Liver (tissue), 8 donors: ENCODE measurements at regions not wholly inside any gene's neighbourhood (a gene's known extent, or its start where the extent isn't known, plus 50 kb on each side); places are given as distances from the start of the nearest gene placed in this dataset.

ENCODE experiments used
- DNase-seq: peaks from one replicate; pipeline ENCODE4 v3.0.0-alpha.2; 2017; ENCODE audit warnings: low spot score
- H3K27ac ChIP-seq, 2 donors: one replicate each; pipeline ENCODE4 v1.7.0; 2013; ENCODE audit warnings: inconsistent platforms in 2 of 2, low read length in 2 of 2, control low read depth in 1 of 2, low read depth in 1 of 2, mild to moderate bottlenecking in 1 of 2
- H3K27me3 ChIP-seq, 4 donors: one replicate each; pipeline versions ENCODE4 v1.6.1 to v1.7.0; 2013; ENCODE audit warnings: low read length in 3 of 4, inconsistent platforms in 1 of 4, mild to moderate bottlenecking in 1 of 4, moderate library complexity in 1 of 4; ENCODE audit not compliant: control insufficient read depth in 4 of 4, insufficient read depth in 4 of 4
- H3K36me3 ChIP-seq, 4 donors: one replicate each; pipeline versions ENCODE4 v1.6.1 to v1.7.0; 2013; ENCODE audit warnings: low read length in 3 of 4, mild to moderate bottlenecking in 3 of 4, low read depth in 1 of 4, moderate library complexity in 1 of 4; ENCODE audit not compliant: control insufficient read depth in 4 of 4, insufficient read depth in 3 of 4
- H3K4me1 ChIP-seq, 4 donors: one replicate each; pipeline versions ENCODE4 v1.6.1 to v1.7.0; 2013; ENCODE audit warnings: low read length in 3 of 4, mild to moderate bottlenecking in 3 of 4, moderate library complexity in 1 of 4; ENCODE audit not compliant: control insufficient read depth in 4 of 4, insufficient read depth in 4 of 4
- H3K4me3 ChIP-seq, 3 donors: one replicate each; pipeline versions ENCODE4 v1.6.1 to v1.7.0; 2013; ENCODE audit warnings: low read length in 3 of 3, control low read depth in 1 of 3, low read depth in 1 of 3, mild to moderate bottlenecking in 1 of 3
- H3K9ac ChIP-seq, 2 donors: one replicate each; pipeline ENCODE4 v1.7.0; 2013; ENCODE audit warnings: low read length in 2 of 2, mild to moderate bottlenecking in 2 of 2, moderate library complexity in 2 of 2, control low read depth in 1 of 2, low read depth in 1 of 2
- H3K9me3 ChIP-seq, 4 donors: one replicate each; pipeline versions ENCODE4 v1.6.1 to v1.7.0; 2013; ENCODE audit warnings: low read length in 3 of 4; ENCODE audit not compliant: control insufficient read depth in 4 of 4
- CTCF ChIP-seq: fragments of 150-350 bp; IDR thresholded peaks from 2 replicates; pipeline ENCODE4 v1.5.1; 2017; ENCODE audit warnings: improper control_type of control experiment, low read depth, low read length; ENCODE audit not compliant: missing input control
- EGR1 ChIP-seq, 2 donors: IDR thresholded peaks; 2 replicates each; pipeline ENCODE4 v1.6.1; 2016 to 2018; ENCODE audit warnings: antibody characterized with exemption in 2 of 2, low read depth in 2 of 2
- FOXA1 ChIP-seq: IDR thresholded peaks from 2 replicates; pipeline ENCODE4 v1.6.1; 2016; ENCODE audit warnings: antibody characterized with exemption
- FOXA2 ChIP-seq: IDR thresholded peaks from 2 replicates; pipeline ENCODE4 v1.6.1; 2016; ENCODE audit warnings: antibody characterized with exemption
- GABPA ChIP-seq, 2 donors: IDR thresholded peaks in 1 of 2; conservative IDR thresholded peaks in 1 of 2; 2 replicates each; pipeline ENCODE4 v1.6.1; 2016; ENCODE audit warnings: antibody characterized with exemption in 2 of 2, mild to moderate bottlenecking in 1 of 2, moderate library complexity in 1 of 2
- HNF4A ChIP-seq, 2 donors: conservative IDR thresholded peaks; 2 replicates each; pipeline ENCODE4 v1.6.1; 2016; ENCODE audit warnings: antibody characterized with exemption in 2 of 2, mild to moderate bottlenecking in 2 of 2
- HNF4G ChIP-seq: IDR thresholded peaks from 2 replicates; pipeline ENCODE4 v1.6.1; 2016; ENCODE audit warnings: antibody characterized with exemption
- JUND ChIP-seq, 2 donors: IDR thresholded peaks; 2 replicates each; pipeline ENCODE4 v1.6.1; 2016; ENCODE audit warnings: antibody characterized with exemption in 2 of 2
- NR2F2 ChIP-seq: IDR thresholded peaks from 2 replicates; pipeline ENCODE4 v1.6.1; 2016; ENCODE audit warnings: antibody characterized with exemption
- RAD21 ChIP-seq, 2 donors: IDR thresholded peaks; 2 replicates each; pipeline ENCODE4 v1.6.1; 2016; ENCODE audit warnings: antibody characterized with exemption in 2 of 2, mild to moderate bottlenecking in 2 of 2
- RXRA ChIP-seq, 2 donors: IDR thresholded peaks; 2 replicates each; pipeline ENCODE4 v1.6.1; 2017 to 2018; ENCODE audit warnings: antibody characterized with exemption in 2 of 2, mild to moderate bottlenecking in 1 of 2
- SP1 ChIP-seq: IDR thresholded peaks from 2 replicates; pipeline ENCODE4 v1.6.1; 2018; ENCODE audit warnings: antibody characterized with exemption, mild to moderate bottlenecking
- TAF1 ChIP-seq: conservative IDR thresholded peaks from 2 replicates; pipeline ENCODE4 v1.6.1; 2016; ENCODE audit warnings: antibody characterized with exemption, mild to moderate bottlenecking
- YY1 ChIP-seq: IDR thresholded peaks from 2 replicates; pipeline ENCODE4 v1.6.1; 2016; ENCODE audit warnings: antibody characterized with exemption, mild to moderate bottlenecking
- WGBS: extraction: QIAGEN DNeasy Blood & Tissue Kit; methylation state at CpG from one replicate; pipeline ENCODE4 v1.1.7; 2013; 5-methylcytosine and 5-hydroxymethylcytosine counted together
- TF ChIP-seq, protein P1 (sequence below): IDR thresholded peaks from 2 replicates; pipeline ENCODE4 v1.6.1; 2016; ENCODE audit warnings: antibody characterized with exemption
- TF ChIP-seq, protein P2 (sequence below): IDR thresholded peaks from 2 replicates; pipeline ENCODE4 v1.6.1; 2016; ENCODE audit warnings: antibody characterized with exemption
- TF ChIP-seq, protein P3 (sequence below): IDR thresholded peaks from 2 replicates; pipeline ENCODE4 v1.6.1; 2016; ENCODE audit warnings: antibody characterized with exemption
- TF ChIP-seq, protein P4 (sequence below): IDR thresholded peaks from 2 replicates; pipeline ENCODE4 v1.6.1; 2016; ENCODE audit warnings: antibody characterized with exemption, mild to moderate bottlenecking
- donor health status: healthy.
- donor health status: healthy.
- donor health status: healthy.
- donor health status: healthy.
- donor health status: healthy.

DNA sequence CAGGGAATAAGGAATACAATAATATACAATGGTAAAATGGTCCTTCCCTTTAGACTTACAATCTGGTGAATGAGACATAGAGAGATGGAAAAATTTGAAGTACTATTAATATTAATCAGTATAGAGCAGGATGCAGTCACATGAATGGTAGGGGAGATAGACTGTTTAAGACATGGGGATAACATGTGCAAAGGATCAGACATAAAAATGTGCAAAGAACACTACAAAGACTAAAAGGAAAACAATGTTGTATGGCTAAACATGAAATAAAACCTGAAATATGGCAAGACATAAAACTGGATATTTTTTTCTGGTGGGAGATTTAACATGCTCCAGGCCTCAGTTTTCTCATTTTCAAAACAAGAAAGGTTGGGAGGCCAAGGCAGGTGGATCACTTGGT, 182.4 kb upstream of the DPT start:
- Histone ChIP-seq H3K9ac (no peak overlapping the region), H3K9me3 (no peaks in the 10 kb centered on the region), H3K27ac (no peak overlapping the region), H3K4me3 (no peak overlapping the region), H3K4me1 (no peaks in the 10 kb centered on the region), H3K36me3 (no peaks in the 10 kb centered on the region), H3K27me3 (no peaks in the 10 kb centered on the region)
- TF ChIP-seq GABPA (IDR thresholded peaks at IDR 0.05 in 1 of 2, conservative IDR thresholded peaks at IDR 0.05 in 1 of 2) (no peak), YY1 (no peak)
- TF ChIP-seq, protein P1, sequence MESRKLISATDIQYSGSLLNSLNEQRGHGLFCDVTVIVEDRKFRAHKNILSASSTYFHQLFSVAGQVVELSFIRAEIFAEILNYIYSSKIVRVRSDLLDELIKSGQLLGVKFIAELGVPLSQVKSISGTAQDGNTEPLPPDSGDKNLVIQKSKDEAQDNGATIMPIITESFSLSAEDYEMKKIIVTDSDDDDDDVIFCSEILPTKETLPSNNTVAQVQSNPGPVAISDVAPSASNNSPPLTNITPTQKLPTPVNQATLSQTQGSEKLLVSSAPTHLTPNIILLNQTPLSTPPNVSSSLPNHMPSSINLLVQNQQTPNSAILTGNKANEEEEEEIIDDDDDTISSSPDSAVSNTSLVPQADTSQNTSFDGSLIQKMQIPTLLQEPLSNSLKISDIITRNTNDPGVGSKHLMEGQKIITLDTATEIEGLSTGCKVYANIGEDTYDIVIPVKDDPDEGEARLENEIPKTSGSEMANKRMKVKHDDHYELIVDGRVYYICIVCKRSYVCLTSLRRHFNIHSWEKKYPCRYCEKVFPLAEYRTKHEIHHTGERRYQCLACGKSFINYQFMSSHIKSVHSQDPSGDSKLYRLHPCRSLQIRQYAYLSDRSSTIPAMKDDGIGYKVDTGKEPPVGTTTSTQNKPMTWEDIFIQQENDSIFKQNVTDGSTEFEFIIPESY, result no peak
- TF ChIP-seq, protein P2, sequence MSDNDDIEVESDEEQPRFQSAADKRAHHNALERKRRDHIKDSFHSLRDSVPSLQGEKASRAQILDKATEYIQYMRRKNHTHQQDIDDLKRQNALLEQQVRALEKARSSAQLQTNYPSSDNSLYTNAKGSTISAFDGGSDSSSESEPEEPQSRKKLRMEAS, result no peak
- no peak for DNase-seq

DNA sequence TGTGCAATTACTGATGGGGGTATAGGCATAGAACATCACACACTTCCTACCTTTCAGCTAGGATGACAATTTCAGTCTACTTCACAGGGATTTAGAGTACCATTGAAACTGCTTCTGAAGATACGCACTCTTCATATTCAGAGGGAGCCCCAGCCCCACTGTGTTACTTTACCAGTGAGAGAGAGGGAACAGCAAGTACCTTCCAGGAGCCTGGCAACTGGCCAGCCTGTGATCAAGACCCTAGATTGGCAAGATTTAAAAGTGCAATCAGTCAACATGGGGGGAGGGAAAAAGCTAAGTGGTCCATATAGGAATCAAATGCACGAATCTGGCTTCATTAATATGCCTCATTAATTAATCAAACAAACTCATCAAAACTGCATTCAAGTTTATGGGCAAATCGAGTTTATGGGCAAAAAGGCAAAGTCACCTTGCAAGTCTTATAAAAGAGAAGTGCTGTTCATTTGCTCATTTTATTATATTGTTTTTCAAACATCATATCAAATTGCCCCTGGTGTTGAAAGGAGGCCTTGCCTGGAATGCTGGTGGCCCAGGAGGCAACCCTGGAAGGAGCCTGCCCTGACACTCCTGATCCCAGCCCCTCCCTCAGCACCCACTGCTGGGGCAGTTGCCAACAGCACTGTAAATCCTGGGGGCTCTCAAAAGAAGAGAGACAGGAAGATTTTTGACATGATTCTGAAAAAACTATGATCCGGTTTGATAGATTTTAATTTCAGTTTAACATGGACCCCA, 184.9 kb upstream of the DPT start:
- no peak for DNase-seq
- no peak overlapping the region for H3K4me3 ChIP-seq
- H3K27ac ChIP-seq, result no peak overlapping the region

More for the DNA sequence above, 184.9 kb upstream of the DPT start:
- Histone ChIP-seq H3K27me3 (no peaks in the 10 kb centered on the region), H3K4me1 (no peaks in the 10 kb centered on the region), H3K36me3 (no peaks in the 10 kb centered on the region), H3K9ac (no peak overlapping the region), H3K9me3 (no peaks in the 10 kb centered on the region)
- 87% methylated on average over 4 of the region's 4 CpGs for WGBS
- TF ChIP-seq, protein P2, result no peak
- TF ChIP-seq FOXA1 (no peak), GABPA (IDR thresholded peaks at IDR 0.05 in 1 of 2, conservative IDR thresholded peaks at IDR 0.05 in 1 of 2) (no peak), RXRA (IDR thresholded peaks at IDR 0.05) (no peak), SP1 (no peak), NR2F2 (no peak), HNF4A (conservative IDR thresholded peaks at IDR 0.05) (no peak), YY1 (no peak), EGR1 (IDR thresholded peaks at IDR 0.05; ENCODE audit: low read depth in 2 of 2) (no peak), JUND (IDR thresholded peaks at IDR 0.05) (no peak), RAD21 (IDR thresholded peaks at IDR 0.05) (no peak), TAF1 (no peak), HNF4G (no peak), FOXA2 (no peak), CTCF (no peak)
- TF ChIP-seq, protein P3, sequence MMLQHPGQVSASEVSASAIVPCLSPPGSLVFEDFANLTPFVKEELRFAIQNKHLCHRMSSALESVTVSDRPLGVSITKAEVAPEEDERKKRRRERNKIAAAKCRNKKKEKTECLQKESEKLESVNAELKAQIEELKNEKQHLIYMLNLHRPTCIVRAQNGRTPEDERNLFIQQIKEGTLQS, result no peak
- TF ChIP-seq, protein P1, result no peak
- TF ChIP-seq, protein P4, sequence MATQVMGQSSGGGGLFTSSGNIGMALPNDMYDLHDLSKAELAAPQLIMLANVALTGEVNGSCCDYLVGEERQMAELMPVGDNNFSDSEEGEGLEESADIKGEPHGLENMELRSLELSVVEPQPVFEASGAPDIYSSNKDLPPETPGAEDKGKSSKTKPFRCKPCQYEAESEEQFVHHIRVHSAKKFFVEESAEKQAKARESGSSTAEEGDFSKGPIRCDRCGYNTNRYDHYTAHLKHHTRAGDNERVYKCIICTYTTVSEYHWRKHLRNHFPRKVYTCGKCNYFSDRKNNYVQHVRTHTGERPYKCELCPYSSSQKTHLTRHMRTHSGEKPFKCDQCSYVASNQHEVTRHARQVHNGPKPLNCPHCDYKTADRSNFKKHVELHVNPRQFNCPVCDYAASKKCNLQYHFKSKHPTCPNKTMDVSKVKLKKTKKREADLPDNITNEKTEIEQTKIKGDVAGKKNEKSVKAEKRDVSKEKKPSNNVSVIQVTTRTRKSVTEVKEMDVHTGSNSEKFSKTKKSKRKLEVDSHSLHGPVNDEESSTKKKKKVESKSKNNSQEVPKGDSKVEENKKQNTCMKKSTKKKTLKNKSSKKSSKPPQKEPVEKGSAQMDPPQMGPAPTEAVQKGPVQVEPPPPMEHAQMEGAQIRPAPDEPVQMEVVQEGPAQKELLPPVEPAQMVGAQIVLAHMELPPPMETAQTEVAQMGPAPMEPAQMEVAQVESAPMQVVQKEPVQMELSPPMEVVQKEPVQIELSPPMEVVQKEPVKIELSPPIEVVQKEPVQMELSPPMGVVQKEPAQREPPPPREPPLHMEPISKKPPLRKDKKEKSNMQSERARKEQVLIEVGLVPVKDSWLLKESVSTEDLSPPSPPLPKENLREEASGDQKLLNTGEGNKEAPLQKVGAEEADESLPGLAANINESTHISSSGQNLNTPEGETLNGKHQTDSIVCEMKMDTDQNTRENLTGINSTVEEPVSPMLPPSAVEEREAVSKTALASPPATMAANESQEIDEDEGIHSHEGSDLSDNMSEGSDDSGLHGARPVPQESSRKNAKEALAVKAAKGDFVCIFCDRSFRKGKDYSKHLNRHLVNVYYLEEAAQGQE, result no peak
